ENCODE measurements at regions not wholly inside any gene's neighbourhood (a gene's known extent, or its start where the extent isn't known, plus 50 kb on each side); places are given as distances from the start of the nearest gene placed in this dataset.

- Histone ChIP-seq H3K9me3 (no peaks in the 10 kb centered on the region), H3K4me3 (no peak overlapping the region), H3K27me3 (no peaks in the 10 kb centered on the region), H3K36me3 (no peaks in the 10 kb centered on the region)
- no peak for DNase-seq
Measured at GRCh38 chr18:71919211-71919610, 624.9 kb downstream of the CBLN2 start.

GRCh38 chr18:71913641-71914040, 630.5 kb downstream of the CBLN2 start:
- Histone ChIP-seq H3K36me3 (no peaks in the 10 kb centered on the region), H3K9me3 (no peaks in the 10 kb centered on the region), H3K4me3 (no peak overlapping the region), H3K27me3 (no peaks in the 10 kb centered on the region)
- DNase-seq: no peak

DNA sequence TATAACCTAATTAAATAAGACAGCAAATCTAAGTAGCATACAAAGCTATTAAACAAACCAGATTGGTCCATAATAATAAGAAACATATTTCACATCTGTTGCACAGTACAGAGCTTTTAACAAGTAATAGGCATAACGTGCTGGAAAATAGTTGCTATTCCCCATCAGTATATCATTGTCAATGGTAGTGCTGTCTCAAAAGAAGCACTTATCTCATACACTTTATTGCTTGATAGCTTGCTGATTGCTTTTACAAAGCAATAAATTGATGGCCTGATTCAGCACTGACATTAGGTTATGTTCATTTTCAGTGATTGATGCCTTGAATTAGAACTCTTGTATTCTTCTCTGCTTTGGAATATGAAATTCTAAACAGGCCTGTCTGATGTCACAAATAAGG, 641.7 kb downstream of the CBLN2 start:
- H3K27me3 ChIP-seq: no peaks in the 10 kb centered on the region
- no peak for DNase-seq
- H3K9me3 ChIP-seq: no peaks in the 10 kb centered on the region
- H3K4me3 ChIP-seq: no peak overlapping the region
- no peaks in the 10 kb centered on the region for H3K36me3 ChIP-seq

DNA sequence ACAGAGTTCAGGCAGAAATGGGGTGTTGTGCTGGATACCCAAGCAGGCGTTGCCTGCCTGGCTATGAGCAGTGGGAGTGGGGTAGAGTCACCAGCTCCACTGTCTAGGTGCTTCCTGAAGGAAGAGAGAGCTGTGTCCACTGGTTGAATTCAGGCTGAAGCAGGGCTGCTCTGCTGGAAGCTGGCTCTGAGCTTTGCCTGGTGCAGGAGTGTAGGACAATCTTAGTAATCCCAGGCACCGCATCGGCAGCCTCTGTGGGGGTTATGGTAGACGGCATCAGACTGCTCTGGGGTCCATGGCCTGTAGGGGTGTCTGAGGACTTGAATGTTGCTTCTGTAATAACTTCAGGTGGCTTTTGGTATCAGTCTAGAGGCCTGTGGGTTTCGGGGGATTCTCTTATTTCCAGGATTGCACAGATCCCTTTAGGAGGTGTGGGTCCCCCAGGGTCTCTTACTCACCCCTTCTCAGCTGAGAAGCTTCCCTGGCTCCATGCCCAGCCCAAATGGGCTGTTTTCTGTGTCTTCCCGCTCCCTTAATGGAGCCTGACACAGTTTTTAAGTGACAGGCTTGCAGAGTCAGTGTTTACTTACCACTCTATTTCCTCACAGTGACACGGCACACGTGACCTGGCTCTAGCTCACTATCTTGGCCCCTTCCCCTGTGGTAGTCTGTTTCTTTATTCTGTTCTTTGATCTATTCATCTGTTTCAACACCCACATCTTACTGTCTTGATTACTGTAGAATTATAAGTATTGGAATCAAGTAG, 644.3 kb downstream of the CBLN2 start:
- no peaks in the 10 kb centered on the region for H3K27me3 ChIP-seq
- no peaks in the 10 kb centered on the region for H3K36me3 ChIP-seq
- no peaks in the 10 kb centered on the region for H3K9me3 ChIP-seq
- no peak overlapping the region for H3K4me3 ChIP-seq
- DNase-seq: no peak

DNA sequence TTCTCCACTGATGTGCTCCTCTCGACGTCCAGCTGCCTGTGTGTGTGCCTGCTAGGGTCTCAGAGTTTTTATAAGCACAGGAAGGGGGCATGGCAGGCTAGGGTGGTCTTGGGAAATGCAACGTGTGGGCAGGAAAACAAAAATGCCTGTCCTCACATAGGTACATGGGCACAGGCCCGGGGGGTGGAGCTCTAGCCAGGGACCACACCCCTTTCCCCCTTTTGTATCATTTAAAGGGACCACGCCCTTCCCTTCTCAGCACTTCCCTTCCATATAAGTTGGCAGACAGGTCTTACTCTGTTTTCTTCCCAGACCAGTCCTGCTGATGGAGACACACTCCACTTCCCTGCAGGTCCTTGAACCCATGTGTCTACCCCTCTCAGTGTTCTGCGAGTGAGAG, 645.0 kb downstream of the CBLN2 start:
- no peaks in the 10 kb centered on the region for H3K36me3 ChIP-seq

DNA sequence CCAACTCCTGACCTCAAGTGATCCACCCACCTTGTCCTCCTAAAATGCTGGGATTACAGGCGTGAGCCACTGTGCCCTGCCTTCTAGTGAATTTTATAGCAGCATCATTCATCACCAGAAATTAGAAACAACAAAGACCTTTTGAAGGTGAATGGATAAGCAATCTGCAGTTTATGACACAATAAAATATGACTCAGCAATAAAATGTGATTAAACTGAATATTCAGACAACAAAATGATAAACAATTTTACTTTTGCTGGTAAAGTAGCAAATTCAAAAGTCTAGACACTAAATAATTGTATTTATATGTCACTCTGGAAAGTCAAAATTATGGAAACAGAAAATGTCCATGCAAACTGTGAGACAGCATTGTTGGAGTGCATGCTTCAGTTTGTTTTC, 656.6 kb downstream of the CBLN2 start:
- Histone ChIP-seq H3K9me3 (no peaks in the 10 kb centered on the region), H3K27me3 (no peaks in the 10 kb centered on the region), H3K36me3 (no peaks in the 10 kb centered on the region), H3K4me3 (no peak overlapping the region)
- DNase-seq: no peak

More for the DNA sequence above, 645.0 kb downstream of the CBLN2 start:
- H3K9me3 ChIP-seq: no peaks in the 10 kb centered on the region
- no peak overlapping the region for H3K4me3 ChIP-seq
- H3K27me3 ChIP-seq: no peaks in the 10 kb centered on the region
- no peak for DNase-seq

DNA sequence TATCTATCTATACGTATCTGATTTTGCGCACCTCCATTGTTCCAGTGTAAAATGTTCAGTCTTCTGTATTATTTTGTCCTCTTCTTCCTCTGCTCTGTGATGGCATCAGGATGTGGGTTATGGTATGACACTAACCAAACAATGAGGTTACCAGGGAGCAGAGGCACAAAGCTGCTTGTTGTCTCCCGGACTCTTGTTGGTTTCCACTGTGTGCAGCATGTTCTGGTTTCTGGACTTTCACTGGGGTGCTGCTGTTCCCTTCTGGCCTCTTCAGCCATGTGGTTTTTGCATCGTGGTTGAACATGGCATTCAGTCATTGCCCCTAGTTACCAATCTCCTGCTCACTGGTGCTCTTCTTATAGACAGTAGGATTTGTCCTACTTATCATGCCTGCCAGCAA, 665.9 kb downstream of the CBLN2 start:
- Histone ChIP-seq H3K4me3 (no peak overlapping the region), H3K27me3 (no peaks in the 10 kb centered on the region), H3K9me3 (no peaks in the 10 kb centered on the region), H3K36me3 (no peaks in the 10 kb centered on the region)
- DNase-seq: no peak

GRCh38 chr18:71873695-71874094, 670.4 kb downstream of the CBLN2 start:
- no peaks in the 10 kb centered on the region for H3K36me3 ChIP-seq
- DNase-seq: no peak
- H3K9me3 ChIP-seq: no peaks in the 10 kb centered on the region
- no peak overlapping the region for H3K4me3 ChIP-seq
- no peaks in the 10 kb centered on the region for H3K27me3 ChIP-seq

GRCh38 chr18:71865888-71866287, 678.3 kb downstream of the CBLN2 start:
- DNase-seq: no peak
- Histone ChIP-seq H3K36me3 (no peaks in the 10 kb centered on the region), H3K9me3 (no peaks in the 10 kb centered on the region), H3K4me3 (no peak overlapping the region), H3K27me3 (no peaks in the 10 kb centered on the region)

DNA sequence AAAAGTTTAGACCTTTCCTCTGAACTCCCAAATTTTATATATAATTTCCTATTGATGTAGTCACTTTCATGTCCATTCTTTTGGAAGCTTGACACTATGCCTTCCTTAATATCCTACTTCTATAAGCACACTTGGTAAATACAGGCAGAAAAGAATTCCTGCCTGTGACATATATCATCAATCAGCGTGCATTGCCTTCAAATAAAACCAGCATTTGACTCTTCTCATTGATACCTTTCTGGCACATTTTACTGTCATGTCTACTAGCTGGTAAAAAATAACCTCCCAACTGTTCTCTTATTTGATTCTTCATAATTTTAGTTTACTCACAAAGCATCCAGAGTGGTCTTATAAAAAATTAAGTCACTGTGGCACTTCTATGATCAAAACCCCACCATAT, 693.5 kb downstream of the CBLN2 start:
- Histone ChIP-seq H3K4me3 (no peak overlapping the region), H3K9me3 (no peaks in the 10 kb centered on the region), H3K36me3 (no peaks in the 10 kb centered on the region), H3K27me3 (no peaks in the 10 kb centered on the region)
- DNase-seq: no peak

GRCh38 chr18:71849407-71849806, 694.7 kb downstream of the CBLN2 start:
- Histone ChIP-seq H3K36me3 (no peaks in the 10 kb centered on the region), H3K4me3 (no peak overlapping the region), H3K9me3 (no peaks in the 10 kb centered on the region), H3K27me3 (no peaks in the 10 kb centered on the region)
- no peak for DNase-seq

GRCh38 chr18:71846716-71847115, 697.4 kb downstream of the CBLN2 start:
- no peak overlapping the region for H3K4me3 ChIP-seq
- DNase-seq: no peak
- no peaks in the 10 kb centered on the region for H3K36me3 ChIP-seq
- no peaks in the 10 kb centered on the region for H3K27me3 ChIP-seq
- H3K9me3 ChIP-seq: no peaks in the 10 kb centered on the region

- H3K4me3 ChIP-seq: no peak overlapping the region
- no peaks in the 10 kb centered on the region for H3K27me3 ChIP-seq
- DNase-seq: no peak
- H3K36me3 ChIP-seq: no peaks in the 10 kb centered on the region
- no peaks in the 10 kb centered on the region for H3K9me3 ChIP-seq
Measured at GRCh38 chr18:71844814-71845213, 699.3 kb downstream of the CBLN2 start.

DNA sequence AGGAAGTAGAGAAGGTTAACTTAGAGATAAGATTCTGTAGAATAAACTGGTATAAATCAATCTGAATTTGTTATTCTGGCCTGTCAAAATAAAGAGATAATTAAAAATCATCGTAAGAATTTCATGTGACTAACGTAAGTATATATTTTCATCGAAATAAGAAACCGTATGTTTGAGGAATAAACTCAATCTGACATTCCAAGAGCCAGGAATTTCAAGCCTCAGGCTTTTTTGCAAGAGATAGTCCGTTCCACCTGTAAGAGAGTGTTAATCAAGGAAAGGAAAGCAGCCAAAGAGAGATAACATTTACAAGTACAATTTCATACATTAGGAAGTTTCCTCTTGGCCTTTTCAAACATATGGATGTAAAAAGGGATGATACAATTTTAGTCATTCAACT, 701.5 kb downstream of the CBLN2 start:
- no peak overlapping the region for H3K4me3 ChIP-seq
- no peak for DNase-seq
- H3K9me3 ChIP-seq: no peaks in the 10 kb centered on the region
- no peaks in the 10 kb centered on the region for H3K36me3 ChIP-seq
- H3K27me3 ChIP-seq: no peaks in the 10 kb centered on the region

DNA sequence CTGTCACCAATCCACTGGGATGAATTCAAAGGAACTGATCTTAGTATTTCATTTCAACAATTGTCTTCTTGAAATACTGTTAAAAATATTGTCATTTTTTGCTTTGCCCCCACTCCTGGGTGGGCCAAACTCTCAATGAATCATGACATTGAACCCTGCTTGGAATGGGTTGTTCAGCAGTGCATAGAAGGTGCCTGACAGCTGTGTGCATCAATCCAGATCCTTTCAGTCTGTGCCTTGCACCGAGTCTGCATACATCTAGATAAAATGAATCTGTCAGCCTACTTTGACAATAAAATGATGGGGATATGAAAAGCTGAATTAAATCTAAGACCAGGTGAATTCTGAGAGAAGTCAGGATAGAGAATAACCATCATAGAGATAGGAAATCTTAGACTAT, 706.6 kb downstream of the CBLN2 start:
- no peak overlapping the region for H3K4me3 ChIP-seq
- no peaks in the 10 kb centered on the region for H3K9me3 ChIP-seq
- no peaks in the 10 kb centered on the region for H3K27me3 ChIP-seq
- no peaks in the 10 kb centered on the region for H3K36me3 ChIP-seq
- no peak for DNase-seq

GRCh38 chr18:71832946-71833617, 711.1 kb downstream of the CBLN2 start:
- no peaks in the 10 kb centered on the region for H3K27me3 ChIP-seq
- no peak for DNase-seq
- no peaks in the 10 kb centered on the region for H3K9me3 ChIP-seq
- no peaks in the 10 kb centered on the region for H3K36me3 ChIP-seq
- H3K4me3 ChIP-seq: no peak overlapping the region

DNA sequence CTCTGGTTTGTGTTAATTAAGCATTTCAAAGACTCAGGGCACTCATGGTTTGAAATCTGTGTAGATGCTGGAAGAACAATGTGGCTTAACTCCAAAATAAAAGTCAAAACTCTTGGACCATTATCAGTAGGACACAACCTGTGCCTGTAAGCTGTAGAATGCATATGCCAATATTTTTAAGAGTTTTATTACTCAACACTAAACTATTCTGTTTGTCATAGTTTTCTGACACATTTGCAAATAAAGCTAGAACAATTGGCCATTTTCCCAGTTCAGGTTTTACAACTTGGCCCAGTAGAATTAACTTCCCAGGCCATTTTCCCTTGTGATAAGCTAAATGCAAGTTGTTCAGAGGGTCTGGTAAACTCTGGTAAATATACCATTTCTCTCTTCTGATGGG, 713.1 kb downstream of the CBLN2 start:
- no peak overlapping the region for H3K4me3 ChIP-seq
- no peaks in the 10 kb centered on the region for H3K27me3 ChIP-seq
- no peaks in the 10 kb centered on the region for H3K36me3 ChIP-seq
- H3K9me3 ChIP-seq: no peaks in the 10 kb centered on the region
- DNase-seq: peak; percentile 14

GRCh38 chr18:71827301-71827700, 716.8 kb downstream of the CBLN2 start:
- H3K9me3 ChIP-seq: no peaks in the 10 kb centered on the region
- no peak for DNase-seq
- no peaks in the 10 kb centered on the region for H3K36me3 ChIP-seq
- no peaks in the 10 kb centered on the region for H3K27me3 ChIP-seq
- no peak overlapping the region for H3K4me3 ChIP-seq

Data from MG63 (cell line).